Right cardiac atrium (tissue), 5 donors: ENCODE measurements at regions not wholly inside any gene's neighbourhood (a gene's known extent, or its start where the extent isn't known, plus 50 kb on each side); places are given as distances from the start of the nearest gene placed in this dataset.

ENCODE experiments used
- ATAC-seq, 2 donors: fragments of 200-7000 bp; cut with Tn5 transposase; one replicate each; pipeline versions ENCODE4 v1.8.0 to v1.9.1; 2020; ENCODE audit warnings: moderate library complexity in 2 of 2, mild to moderate bottlenecking in 1 of 2
- DNase-seq, 3 donors: peaks; one replicate each; pipeline ENCODE4 v3.0.0-alpha.2; 2020
- H3K27ac ChIP-seq: one replicate; pipeline ENCODE4 v1.5.1; 2013; ENCODE audit warnings: mild to moderate bottlenecking, low read length, control low read depth, moderate library complexity
- H3K27me3 ChIP-seq: one replicate; pipeline ENCODE4 v1.6.1; 2013; ENCODE audit not compliant: control insufficient read depth, insufficient read depth
- H3K4me1 ChIP-seq: one replicate; pipeline ENCODE4 v1.6.1; 2013; ENCODE audit warnings: low read length; ENCODE audit not compliant: control insufficient read depth, insufficient read depth
- H3K4me3 ChIP-seq: one replicate; pipeline ENCODE4 v1.5.1; 2013; ENCODE audit warnings: low read length, control low read depth
- H3K9me3 ChIP-seq: one replicate; pipeline ENCODE4 v1.6.1; 2013; ENCODE audit warnings: low read length; ENCODE audit not compliant: control insufficient read depth
- WGBS: extraction: QIAGEN DNeasy Blood & Tissue Kit; methylation state at CpG from one replicate; pipeline ENCODE4 v1.1.7; 2013; 5-methylcytosine and 5-hydroxymethylcytosine counted together
- intact Hi-C, 4 donors: fragments of 100-400 bp; cut with DNase I; formaldehyde crosslinking; loops; one replicate each; pipeline versions ENCODE4 v1.11.0 to v1.14.0; 2022 to 2023
- donor health status: healthy with polysubstance abuse.
- donor health status: DM: no; HTN: yes; CAD: no.
- donor health status: DM: no; HTN: no; CAD: no.
- donor health status: DM: no; HTN: yes; CAD: no; lungs with severe emphysema.
- donor health status: DM: yes; HTN: yes; CAD: no.

DNA sequence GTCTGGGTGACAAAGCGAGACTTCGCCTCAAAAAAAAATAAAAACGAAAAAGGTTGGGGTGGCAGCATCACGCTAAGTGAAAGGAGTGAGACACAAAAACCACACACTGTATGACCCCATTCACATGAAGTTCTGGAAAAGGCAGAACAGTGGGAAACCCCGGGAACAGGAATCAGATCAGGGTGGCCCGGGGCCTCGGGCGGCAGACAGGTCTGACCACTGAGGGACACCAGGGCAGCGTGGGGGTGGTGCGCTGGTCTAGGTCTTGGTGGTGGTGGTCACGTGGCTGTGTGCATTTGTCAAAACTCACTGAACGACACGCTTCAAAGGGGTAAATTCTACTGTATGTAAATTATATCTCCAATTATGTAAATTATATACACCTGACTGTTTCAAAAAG lies 79.7 kb upstream of the PRR20G start:
- Histone ChIP-seq H3K27me3 (no peaks in the 10 kb centered on the region), H3K27ac (no peak overlapping the region), H3K9me3 (no peaks in the 10 kb centered on the region), H3K4me1 (no peaks in the 10 kb centered on the region), H3K4me3 (no peak overlapping the region)
- 89% methylated on average over 13 of the region's 13 CpGs for WGBS
- intact Hi-C loops: no loop called here
- DNase-seq: no peak
- no peak for ATAC-seq

DNA sequence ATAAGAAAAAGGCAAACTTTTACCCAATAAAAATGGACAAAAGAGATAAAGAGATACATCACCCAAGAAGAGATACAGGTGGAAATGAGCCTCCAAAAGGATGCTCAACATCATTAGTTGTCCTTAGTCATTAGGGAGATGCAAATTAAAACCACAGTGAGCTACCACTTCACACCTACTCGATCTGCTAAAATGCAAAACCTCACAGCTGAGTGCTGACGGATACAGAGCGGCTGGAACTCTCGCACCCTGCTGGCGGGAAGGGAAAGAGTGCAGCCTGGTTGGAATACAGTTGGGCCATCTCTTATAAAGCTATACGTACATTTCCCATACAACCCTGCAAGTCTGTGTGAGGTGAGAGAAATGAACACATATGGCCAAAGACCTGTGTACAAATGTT lies 78.5 kb upstream of the PRR20G start:
- H3K9me3 ChIP-seq: no peaks in the 10 kb centered on the region
- DNase-seq: no peak
- no peaks in the 10 kb centered on the region for H3K27me3 ChIP-seq
- intact Hi-C loops: no loop called here
- H3K4me1 ChIP-seq: no peaks in the 10 kb centered on the region
- WGBS: 16% methylated on average over 6 of the region's 6 CpGs
- no peak overlapping the region for H3K4me3 ChIP-seq
- no peak for ATAC-seq
- H3K27ac ChIP-seq: no peak overlapping the region

DNA sequence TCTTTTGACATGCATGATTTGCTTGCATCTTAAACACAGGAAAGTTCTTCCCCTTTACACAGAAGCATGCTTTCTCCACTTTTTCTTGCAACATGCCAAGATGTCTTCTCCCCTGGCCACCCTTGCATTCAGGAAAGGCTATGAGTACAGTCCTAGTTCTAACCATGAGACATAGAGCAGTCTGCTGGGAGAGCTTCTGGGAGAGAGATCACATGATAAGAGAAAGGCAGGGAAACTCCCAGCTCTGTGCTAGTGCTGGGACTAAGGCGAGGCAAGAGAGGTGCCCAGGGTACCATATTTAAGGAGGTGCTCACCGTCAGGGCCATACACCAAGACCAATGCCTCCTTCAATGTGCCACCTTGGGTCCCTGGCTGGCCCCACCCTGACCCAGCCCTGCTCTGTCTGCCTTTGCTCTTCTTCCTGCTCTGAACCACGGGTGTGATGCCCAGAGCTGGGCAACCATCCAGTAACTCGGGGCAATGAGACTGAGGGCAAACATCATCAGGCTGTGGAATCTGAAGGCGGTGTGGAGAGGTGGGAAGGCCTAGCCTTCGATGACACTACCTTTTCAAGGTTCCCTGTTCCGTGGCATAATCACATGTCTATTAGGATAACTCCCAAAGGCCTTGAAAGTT lies 77.4 kb upstream of the PRR20G start:
- Histone ChIP-seq H3K9me3 (no peaks in the 10 kb centered on the region), H3K4me3 (no peak overlapping the region), H3K27me3 (no peaks in the 10 kb centered on the region), H3K27ac (no peak overlapping the region), H3K4me1 (no peaks in the 10 kb centered on the region)
- DNase-seq: no peak
- ATAC-seq: no peak
- intact Hi-C loops: no loop called here
- WGBS: 72% methylated on average over 7 of the region's 7 CpGs

DNA sequence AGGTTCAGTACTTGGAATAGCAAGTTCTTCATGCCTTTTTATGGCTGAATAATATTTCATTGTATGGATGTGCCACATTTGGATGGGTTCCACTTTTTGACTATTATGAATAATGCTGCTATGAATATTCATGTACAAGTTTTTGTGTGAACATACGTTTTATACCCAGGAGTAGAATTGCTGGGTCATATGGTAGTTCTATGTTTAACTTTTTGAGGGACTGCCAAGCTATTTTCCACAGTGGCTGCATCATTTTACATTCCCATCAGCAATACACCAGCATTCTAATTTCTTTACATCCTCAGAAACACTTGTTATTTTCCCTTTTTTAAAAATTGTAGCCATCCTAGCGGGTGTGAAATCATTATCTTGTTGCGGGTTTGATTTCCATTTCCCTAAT lies 76.0 kb upstream of the PRR20G start:
- intact Hi-C loops: no loop called here
- H3K27ac ChIP-seq: no peak overlapping the region
- no peaks in the 10 kb centered on the region for H3K4me1 ChIP-seq
- DNase-seq: no peak
- no peaks in the 10 kb centered on the region for H3K9me3 ChIP-seq
- ATAC-seq: no peak
- H3K4me3 ChIP-seq: no peak overlapping the region
- WGBS: 79% methylated on average over 3 of the region's 3 CpGs
- no peaks in the 10 kb centered on the region for H3K27me3 ChIP-seq

DNA sequence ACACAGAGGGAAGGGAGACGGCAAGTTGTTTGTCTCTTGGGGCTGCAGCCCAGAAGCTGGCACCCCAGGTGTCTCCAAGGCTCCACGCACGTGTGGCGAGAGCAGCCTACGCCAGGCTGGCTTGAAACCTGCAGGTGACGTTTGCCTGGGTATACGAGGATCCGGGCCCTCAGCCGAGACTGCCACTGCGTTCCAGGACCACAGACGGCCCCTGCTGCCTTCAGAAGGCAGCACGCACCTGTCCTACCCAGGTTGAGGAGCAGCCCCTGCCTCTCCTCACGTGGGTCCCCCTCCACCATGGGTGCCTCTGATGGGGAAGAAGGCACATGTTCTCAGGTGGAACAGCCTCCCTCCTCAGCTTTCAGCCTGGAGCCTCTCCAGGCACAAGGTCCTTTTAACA lies 75.3 kb upstream of the PRR20G start:
- no peaks in the 10 kb centered on the region for H3K9me3 ChIP-seq
- H3K27me3 ChIP-seq: no peaks in the 10 kb centered on the region
- no peak for DNase-seq
- H3K4me3 ChIP-seq: no peak overlapping the region
- intact Hi-C loops: no loop called here
- WGBS: 58% methylated on average over 13 of the region's 13 CpGs
- ATAC-seq: no peak
- no peaks in the 10 kb centered on the region for H3K4me1 ChIP-seq
- H3K27ac ChIP-seq: no peak overlapping the region

DNA sequence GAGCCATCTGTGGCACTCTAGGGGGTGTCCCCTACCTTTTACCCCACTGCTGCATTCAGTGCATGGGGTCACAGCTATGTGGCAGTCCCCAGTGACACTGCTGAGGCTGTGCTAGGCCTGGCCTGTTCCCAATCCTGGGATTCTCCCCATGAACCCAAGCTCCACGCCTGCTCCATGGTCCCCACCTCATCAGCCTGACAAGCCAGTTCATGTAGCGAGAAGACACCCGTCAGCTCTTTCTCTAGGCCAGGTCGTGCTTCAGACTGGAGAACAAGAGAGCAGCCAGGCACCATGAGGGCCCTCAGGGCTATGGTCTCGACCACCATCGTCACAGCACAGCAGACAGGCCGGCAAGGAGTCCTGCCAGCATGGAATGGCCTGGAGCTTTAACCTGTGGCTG lies 72.8 kb upstream of the PRR20G start:
- Histone ChIP-seq H3K27ac (no peak overlapping the region), H3K9me3 (peaks cover 4% of the 10 kb centered on the region), H3K4me1 (no peaks in the 10 kb centered on the region), H3K4me3 (no peak overlapping the region), H3K27me3 (no peaks in the 10 kb centered on the region)
- WGBS: 82% methylated on average over 7 of the region's 7 CpGs
- DNase-seq: no peak
- ATAC-seq: no peak
- intact Hi-C loops: no loop called here

DNA sequence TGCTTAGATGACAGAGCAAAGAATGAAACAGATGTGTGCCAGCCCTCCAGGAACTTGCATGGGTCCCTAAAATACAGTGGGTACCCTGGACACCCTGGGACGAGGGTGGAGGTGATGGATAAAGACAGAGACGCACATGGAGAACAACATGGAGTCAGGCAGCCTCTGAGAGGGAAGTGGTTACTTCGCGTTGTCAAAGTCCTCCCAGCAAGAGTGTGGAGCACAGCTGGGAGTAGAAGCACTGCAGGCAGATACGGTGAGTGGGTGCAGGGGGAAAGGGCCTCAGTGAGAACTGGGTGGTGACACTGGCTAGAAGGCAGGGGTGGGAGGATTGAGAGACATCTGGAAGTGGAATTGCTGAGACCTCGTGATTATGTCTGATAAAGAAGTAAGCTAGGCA lies 70.8 kb upstream of the PRR20G start:
- Histone ChIP-seq H3K9me3 (peaks cover 4% of the 10 kb centered on the region), H3K4me3 (no peak overlapping the region), H3K4me1 (no peaks in the 10 kb centered on the region), H3K27me3 (no peaks in the 10 kb centered on the region), H3K27ac (no peak overlapping the region)
- intact Hi-C loops: no loop called here
- no peak for DNase-seq
- 66% methylated on average over 6 of the region's 6 CpGs for WGBS
- ATAC-seq: no peak

DNA sequence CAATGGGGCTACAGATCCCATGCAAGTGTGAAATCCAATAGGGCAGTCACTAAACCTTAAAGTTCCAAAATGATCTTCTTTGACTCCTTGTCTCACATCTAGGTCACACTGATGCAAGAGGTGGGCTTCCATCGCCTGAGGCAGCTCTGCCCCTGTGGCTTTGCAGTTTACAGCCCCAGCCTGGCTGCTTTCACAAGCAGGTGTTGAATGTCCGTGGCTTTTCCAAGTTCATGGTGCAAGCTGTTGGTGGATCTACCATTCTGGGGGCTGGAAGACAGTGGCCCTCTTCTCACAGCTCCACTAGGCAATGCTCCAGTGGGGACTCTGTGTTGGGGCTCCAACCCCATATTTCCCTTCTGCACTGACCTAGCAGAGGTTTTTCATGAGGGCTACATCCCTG lies 68.5 kb upstream of the PRR20G start:
- ATAC-seq: no peak
- DNase-seq: no peak
- H3K4me1 ChIP-seq: no peaks in the 10 kb centered on the region
- no peaks in the 10 kb centered on the region for H3K27me3 ChIP-seq
- H3K4me3 ChIP-seq: no peak overlapping the region
- 73% methylated on average over 2 of the region's 2 CpGs for WGBS
- peaks cover 4% of the 10 kb centered on the region for H3K9me3 ChIP-seq
- intact Hi-C loops: no loop called here
- no peak overlapping the region for H3K27ac ChIP-seq

DNA sequence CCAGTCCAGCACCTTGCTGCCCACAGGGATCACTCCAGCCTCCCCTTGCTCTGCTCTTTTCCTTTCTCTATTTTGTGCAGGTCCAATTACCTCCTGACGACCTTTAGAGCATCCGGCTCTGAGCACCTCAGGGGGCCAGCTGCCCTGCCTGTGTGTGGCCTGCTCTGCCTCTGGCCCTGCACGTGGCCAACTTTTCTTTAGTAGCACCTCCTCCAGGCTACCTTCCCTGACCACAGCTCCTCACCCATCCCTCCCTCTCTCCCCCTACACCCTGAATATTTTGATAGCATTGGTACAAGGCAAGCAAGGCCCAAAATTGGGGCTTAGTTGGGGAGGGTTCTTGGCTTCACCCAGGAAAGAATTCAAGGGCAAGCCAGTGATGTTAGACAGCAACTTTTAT lies 66.9 kb upstream of the PRR20G start:
- 48% methylated on average over 3 of the region's 3 CpGs for WGBS
- H3K9me3 ChIP-seq: peaks cover 4% of the 10 kb centered on the region
- no peaks in the 10 kb centered on the region for H3K4me1 ChIP-seq
- intact Hi-C loops: no loop called here
- DNase-seq: no peak
- no peak for ATAC-seq
- H3K27ac ChIP-seq: no peak overlapping the region
- no peak overlapping the region for H3K4me3 ChIP-seq
- no peaks in the 10 kb centered on the region for H3K27me3 ChIP-seq

DNA sequence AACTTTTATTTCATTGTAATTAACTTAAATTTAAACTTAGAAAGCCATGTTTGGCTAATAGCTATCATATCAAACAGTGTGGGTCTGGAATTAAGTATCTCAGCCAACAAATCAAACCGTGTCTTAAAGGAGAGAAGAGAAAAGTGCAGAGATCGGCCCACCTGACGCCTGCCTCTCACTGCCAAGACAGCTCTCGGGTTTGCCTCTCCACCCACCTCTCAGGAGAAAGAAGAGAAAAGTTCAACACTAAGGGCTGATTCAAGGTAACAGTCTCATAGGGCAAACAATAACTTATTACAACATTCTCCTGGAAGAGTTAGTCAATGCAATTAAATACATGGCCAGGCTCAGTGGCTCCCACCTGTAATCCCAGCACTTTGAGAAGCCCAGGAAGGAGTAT lies 64.8 kb upstream of the PRR20G start:
- Histone ChIP-seq H3K27me3 (no peaks in the 10 kb centered on the region), H3K27ac (no peak overlapping the region), H3K4me3 (no peak overlapping the region), H3K9me3 (peaks cover 4% of the 10 kb centered on the region), H3K4me1 (no peaks in the 10 kb centered on the region)
- 76% methylated on average over 4 of the region's 4 CpGs for WGBS
- DNase-seq (no peak), ATAC-seq (no peak)
- intact Hi-C loops: no loop called here

DNA sequence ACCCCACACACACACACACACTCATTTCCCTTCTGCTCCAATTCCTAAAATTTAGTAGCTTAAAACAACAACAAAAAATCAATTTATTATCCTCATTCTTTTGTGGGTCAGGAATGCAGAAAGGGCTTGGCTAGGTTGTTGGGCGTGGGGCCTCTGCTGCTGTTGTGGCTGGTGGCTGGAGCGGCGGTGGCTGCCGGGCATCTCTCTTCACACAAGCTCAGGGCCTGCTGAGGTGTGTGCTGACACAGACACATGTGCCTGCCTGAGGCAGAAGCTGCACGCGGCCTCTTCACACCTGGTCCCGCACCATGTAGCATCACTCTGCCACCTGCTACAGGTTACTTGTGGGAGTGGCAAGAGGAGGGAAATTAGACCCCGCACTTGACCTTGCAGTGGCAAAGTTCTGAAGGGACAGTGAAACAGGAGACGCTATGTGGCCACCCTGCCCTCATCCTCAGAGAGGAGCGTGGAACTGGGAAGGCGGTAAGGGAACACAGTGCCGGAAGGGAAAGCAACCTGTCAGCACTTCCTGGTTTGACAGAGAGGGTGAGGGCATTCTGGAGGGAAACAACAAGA lies 64.0 kb upstream of the PRR20G start:
- Histone ChIP-seq H3K27ac (no peak overlapping the region), H3K4me3 (no peak overlapping the region), H3K9me3 (peaks cover 3% of the 10 kb centered on the region), H3K4me1 (no peaks in the 10 kb centered on the region), H3K27me3 (no peaks in the 10 kb centered on the region)
- intact Hi-C loops: no loop called here
- no peak for DNase-seq
- 63% methylated on average over 12 of the region's 12 CpGs for WGBS
- ATAC-seq: no peak

DNA sequence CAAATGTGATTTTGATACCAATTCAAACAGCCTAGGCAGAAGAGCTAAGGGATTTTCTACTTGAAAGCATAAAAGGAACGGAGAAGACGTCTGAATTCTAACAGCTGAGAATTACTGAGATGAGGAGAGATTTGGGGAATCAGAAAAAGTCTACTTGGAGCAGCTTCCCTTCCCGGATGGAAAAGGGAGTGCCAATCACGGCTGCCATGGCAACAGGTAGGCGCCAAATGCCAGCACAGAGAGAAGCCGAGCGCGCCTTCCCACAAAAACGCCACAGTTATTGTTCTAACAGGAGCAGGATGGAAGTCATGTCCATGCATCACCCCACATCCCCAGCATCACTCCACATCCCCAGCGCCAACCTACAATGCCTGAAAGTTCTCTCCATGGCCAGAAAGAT lies 63.5 kb upstream of the PRR20G start:
- no peaks in the 10 kb centered on the region for H3K9me3 ChIP-seq
- no peak for ATAC-seq
- no peaks in the 10 kb centered on the region for H3K27me3 ChIP-seq
- no peak overlapping the region for H3K4me3 ChIP-seq
- no peak for DNase-seq
- H3K4me1 ChIP-seq: no peaks in the 10 kb centered on the region
- 68% methylated on average over 10 of the region's 10 CpGs for WGBS
- no peak overlapping the region for H3K27ac ChIP-seq
- intact Hi-C loops: no loop called here
